K562 (cell line): ENCODE measurements at regions not wholly inside any gene's neighbourhood (a gene's known extent, or its start where the extent isn't known, plus 50 kb on each side); places are given as distances from the start of the nearest gene placed in this dataset.

Experiments used
- ATAC-seq: fragments of 200-7000 bp; cut with Tn5 transposase; 3 replicates; pipeline ENCODE4 v1.9.1; 2020; ENCODE audit warnings: moderate library complexity
- BruUV-seq: library from RNA; stranded (reverse); fragments of 400-500 nt; replicated peaks from 2 replicates; lab custom pipeline; 2021; lab: Mats Ljungman, UMichigan
- CTCF ChIA-PET: fragments of 300-600 bp; formaldehyde crosslinking; extraction: SDS; loops from one replicate; lab custom pipeline; 2021; ENCODE audit warnings: low intra/inter-chr PET ratio; lab: Yijun Ruan, JAX
- POLR2A ChIA-PET: fragments of 300-600, 350-650 bp; sonication (Branson Sonifier 250); formaldehyde crosslinking; extraction: SDS; loops from one replicate; lab custom pipeline; 2021; ENCODE audit warnings: antibody characterized with exemption, inconsistent platforms; lab: Yijun Ruan, JAX
- DNase-seq, 4 experiments: peaks; one replicate each; pipeline versions ENCODE4 v3.0.0 to v3.0.0-alpha.2; 2011 to 2018; ENCODE audit warnings: low spot score in 3 of 4, mixed read lengths in 3 of 4; ENCODE audit errors: extremely low read depth in 1 of 4
- FAIRE-seq: peaks from 2 replicates; lab custom pipeline; 2011; peaks lifted over from hg19 to GRCh38; lab: Jason Lieb, UNC
- H2AFZ ChIP-seq: 2 replicates; pipeline ENCODE4 v1.6.0; 2011; ENCODE audit warnings: low read depth, low read length, control low read depth, inconsistent platforms
- H3K27ac ChIP-seq: fragments of 200-600 bp; 3 replicates; pipeline ENCODE4 v1.8.0; 2011; ENCODE audit warnings: low read depth, mild to moderate bottlenecking, control low read depth, inconsistent platforms, low read length, moderate library complexity, mixed read lengths; ENCODE audit errors: extremely low read depth
- H3K27me3 ChIP-seq, 2 experiments: fragments of 300-600 bp in 1 of 2; 2 replicates in 1 of 2; 3 replicates in 1 of 2; pipeline versions ENCODE4 v1.6.0 to v1.8.0; 2011; ENCODE audit warnings: inconsistent platforms in 2 of 2, low read length in 2 of 2, mild to moderate bottlenecking in 1 of 2, mixed read lengths in 1 of 2, moderate library complexity in 1 of 2; ENCODE audit not compliant: control insufficient read depth in 2 of 2, insufficient read depth in 2 of 2
- H3K36me3 ChIP-seq: fragments of 300-600 bp; 3 replicates; pipeline ENCODE4 v1.8.0; 2011; ENCODE audit warnings: mild to moderate bottlenecking, low read length, inconsistent platforms; ENCODE audit not compliant: control insufficient read depth, insufficient read depth
- H3K4me1 ChIP-seq, 2 experiments: fragments of 200-600 bp in 1 of 2; replicated peaks in 1 of 2; 2 replicates in 1 of 2; 3 replicates in 1 of 2; pipeline versions ENCODE4 v1.5.1 to v1.8.0; 2011; ENCODE audit warnings: inconsistent platforms in 2 of 2, low read length in 2 of 2, mild to moderate bottlenecking in 1 of 2, mixed read lengths in 1 of 2, moderate library complexity in 1 of 2; ENCODE audit not compliant: control insufficient read depth in 2 of 2, insufficient read depth in 2 of 2
- H3K4me2 ChIP-seq: 2 replicates; pipeline ENCODE4 v1.6.1; 2011; ENCODE audit warnings: low read length, control low read depth, inconsistent platforms, mixed read lengths; ENCODE audit not compliant: insufficient read depth
- H3K4me3 ChIP-seq: fragments of 200-600 bp; sonication (generic), shearing (Covaris generic); 2 replicates; pipeline ENCODE4 v1.5.1; 2016; ENCODE audit warnings: control low read depth, inconsistent platforms
- H3K79me2 ChIP-seq: fragments of 200-600 bp; 3 replicates; pipeline ENCODE4 v1.8.0; 2011; ENCODE audit warnings: low read length, inconsistent platforms; ENCODE audit not compliant: control insufficient read depth, insufficient read depth
- H3K9ac ChIP-seq, 2 experiments: 2 replicates each; pipeline versions ENCODE4 v1.6.0 to v1.6.1; 2011; ENCODE audit warnings: low read depth in 2 of 2, low read length in 2 of 2, control low read depth in 1 of 2, inconsistent platforms in 1 of 2, mild to moderate bottlenecking in 1 of 2, mixed read lengths in 1 of 2; ENCODE audit not compliant: insufficient read depth in 1 of 2
- H3K9me1 ChIP-seq: one replicate; pipeline ENCODE4 v1.6.0; 2011; ENCODE audit warnings: inconsistent platforms, mild to moderate bottlenecking, low read length, moderate library complexity; ENCODE audit not compliant: control insufficient read depth, insufficient read depth
- H3K9me3 ChIP-seq: replicated peaks from 2 replicates; pipeline ENCODE4 v1.5.1; 2011; ENCODE audit warnings: low read depth, low read length, inconsistent platforms; ENCODE audit not compliant: control insufficient read depth, insufficient read depth
- H4K20me1 ChIP-seq: replicated peaks from 2 replicates; pipeline ENCODE4 v1.6.1; 2011; ENCODE audit warnings: low read length, inconsistent platforms, mixed read lengths; ENCODE audit not compliant: control insufficient read depth, insufficient read depth
- ARID2 ChIP-seq: fragments of 450-650 bp; IDR thresholded peaks from 2 replicates; pipeline ENCODE4 v1.6.1; 2017; ENCODE audit warnings: antibody characterized with exemption, mild to moderate bottlenecking
- CBX3 ChIP-seq, 2 experiments: IDR thresholded peaks; 1 replicate in 1 of 2; 2 replicates in 1 of 2; pipeline ENCODE4 v1.6.1; 2012; ENCODE audit warnings: inconsistent platforms in 2 of 2, low read length in 2 of 2, borderline replicate concordance in 1 of 2, control low read depth in 1 of 2
- CBX5 ChIP-seq: IDR thresholded peaks from 2 replicates; pipeline ENCODE4 v1.6.1; 2014; ENCODE audit warnings: low read depth, borderline replicate concordance
- E4F1 ChIP-seq: fragments of 250-450 bp; sonication (Bioruptor Pico); IDR thresholded peaks from 2 replicates; pipeline ENCODE4 v1.5.0; 2021; ENCODE audit warnings: mild to moderate bottlenecking, borderline replicate concordance
- PRDM10 ChIP-seq: fragments of 450-650 bp; IDR thresholded peaks from 2 replicates; pipeline ENCODE4 v1.6.1; 2018; ENCODE audit not compliant: partially characterized antibody
- SMAD1 ChIP-seq: fragments of 150-350 bp; IDR thresholded peaks from 2 replicates; pipeline ENCODE4 v1.6.1; 2014; ENCODE audit warnings: low read length, low read depth; ENCODE audit not compliant: partially characterized antibody
- TRIM24 ChIP-seq, 2 experiments: fragments of 450-650 bp; IDR thresholded peaks; 2 replicates each; pipeline ENCODE4 v1.6.1; 2016
- TRIM28 ChIP-seq: fragments of 450-650 bp; IDR thresholded peaks from 2 replicates; pipeline ENCODE4 v1.6.1; 2017
- WGBS: fragments of 100-300 bp; shearing (Covaris generic); methylation state at CpG from one replicate; pipeline ENCODE4 v1.1.6; 2016; ENCODE audit warnings: low coverage, mixed read lengths; ENCODE audit not compliant: insufficient coverage; ENCODE audit errors: missing lambda C conversion rate; 5-methylcytosine and 5-hydroxymethylcytosine counted together
- in situ Hi-C: fragments of 300-500 bp; cut with MboI; formaldehyde crosslinking; loops from 4 replicates; pipeline ENCODE4 v1.15.0; 2018; ENCODE audit warnings: inconsistent platforms, mixed read lengths
- intact Hi-C: fragments of 100-400 bp; cut with micrococcal nuclease; formaldehyde crosslinking; loops from 2 replicates; pipeline ENCODE4 v1.14.2; 2022

- peak; percentile 84 for TF ChIP-seq PRDM10
- no peak for TF ChIP-seq SMAD1
Observed at GRCh38 chr6:15722731-15723130, 59.9 kb upstream of the DTNBP1 start (continued).

- CTCF ChIA-PET, result no interaction called here
- BruUV-seq, result no TSS peak
- H3K79me2 ChIP-seq, result no peaks in the 10 kb centered on the region
- intact Hi-C loops, result no loop called here
- TF ChIP-seq CBX5 (peak; percentile 50; the same call in 1 of the 2 replicates), CBX3 (IDR thresholded peaks at IDR 0.05; ENCODE audit: borderline replicate concordance in 1 of 2, low read length in 2 of 2) (peak in 1 of 2 experiments; percentile 59; a peak in 1 of 3 replicates), TRIM28 (peak; percentile 65; the same call in 1 of the 2 replicates), E4F1 (CRISPR knock-in tag) (no peak), TRIM24 (IDR thresholded peaks at IDR 0.05) (peak in 1 of 2 experiments; percentile 47; a peak in 1 of 4 replicates), ARID2 (no peak)
- no peaks in the 10 kb centered on the region for H4K20me1 ChIP-seq
- in situ Hi-C loops, result no loop called here
- WGBS, result 56% methylated on average over 2 of the region's 2 CpGs
- H3K36me3 ChIP-seq, result no peaks in the 10 kb centered on the region
- H3K27ac ChIP-seq, result no peak overlapping the region
- POLR2A ChIA-PET, result interaction anchor here (1.1 kb wide), 1 partner anchor 413 kb away, joined by 3 read pairs; no protein-coding TSS in a partner anchor
- no peaks in the 10 kb centered on the region for H3K27me3 ChIP-seq
- H3K9me3 ChIP-seq, result peaks cover 3% of the 10 kb centered on the region; the same call in 1 of the 2 replicates
- no peak overlapping the region for H3K9ac ChIP-seq
- no peaks in the 10 kb centered on the region for H3K4me1 ChIP-seq
- no peak overlapping the region for H2AFZ ChIP-seq
- FAIRE-seq (no peak), DNase-seq (no peak), ATAC-seq (no peak)
- H3K4me2 ChIP-seq, result no peak overlapping the region
- no peaks in the 10 kb centered on the region for H3K9me1 ChIP-seq
- no peak overlapping the region for H3K4me3 ChIP-seq
Observed at GRCh38 chr6:15716889-15717288, 54.1 kb upstream of the DTNBP1 start.
